Astrocyte of the hippocampus (primary cell): ENCODE measurements at regions not wholly inside any gene's neighbourhood (a gene's known extent, or its start where the extent isn't known, plus 50 kb on each side); places are given as distances from the start of the nearest gene placed in this dataset.
A peak's percentile ranks its signal among the peaks of the same experiment; 100 is the strongest.

ENCODE experiments used
- DNase-seq: peaks from one replicate; pipeline ENCODE4 v3.0.0; 2011; ENCODE audit warnings: low read depth, low spot score

DNA sequence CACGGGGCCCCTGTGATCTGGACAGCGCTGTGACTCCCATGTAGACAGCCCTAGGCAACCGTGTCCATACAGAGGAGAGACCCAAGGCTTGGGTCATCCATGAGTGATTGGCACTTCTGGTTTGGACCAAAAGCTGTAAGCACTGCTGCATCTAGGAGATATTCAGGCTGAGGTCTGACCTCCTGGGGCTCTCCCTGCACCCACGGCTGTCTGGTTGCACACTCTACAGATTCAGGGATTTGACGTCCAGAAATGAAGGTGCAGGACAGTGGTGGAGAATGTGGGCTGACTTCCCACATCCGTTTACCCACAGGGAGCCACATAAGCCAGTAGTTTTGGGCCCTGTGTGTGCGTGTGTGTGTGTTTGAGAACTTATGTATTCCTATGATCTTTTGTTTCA is 76.2 kb upstream of the ARHGEF7 start:
- no peak for DNase-seq

DNA sequence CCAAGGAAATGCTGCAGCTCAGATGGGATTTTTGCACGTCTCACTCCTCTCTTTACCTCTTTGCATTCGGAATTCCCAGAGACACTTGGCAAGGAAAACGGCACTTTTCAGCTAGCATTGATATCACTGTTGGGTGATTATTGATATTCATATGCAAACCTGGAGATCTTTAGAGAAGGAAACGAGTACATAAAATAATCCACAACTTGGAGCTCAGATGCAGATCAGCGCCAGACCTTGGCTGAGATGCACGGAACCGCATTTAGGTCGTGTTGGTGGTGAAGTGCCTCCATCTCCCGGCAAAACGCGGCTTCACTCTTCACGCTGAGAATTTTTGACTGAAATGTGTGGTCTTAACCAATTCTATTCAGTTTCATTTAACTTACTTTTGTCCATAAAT is 77.2 kb upstream of the ARHGEF7 start:
- DNase-seq, result no peak

DNA sequence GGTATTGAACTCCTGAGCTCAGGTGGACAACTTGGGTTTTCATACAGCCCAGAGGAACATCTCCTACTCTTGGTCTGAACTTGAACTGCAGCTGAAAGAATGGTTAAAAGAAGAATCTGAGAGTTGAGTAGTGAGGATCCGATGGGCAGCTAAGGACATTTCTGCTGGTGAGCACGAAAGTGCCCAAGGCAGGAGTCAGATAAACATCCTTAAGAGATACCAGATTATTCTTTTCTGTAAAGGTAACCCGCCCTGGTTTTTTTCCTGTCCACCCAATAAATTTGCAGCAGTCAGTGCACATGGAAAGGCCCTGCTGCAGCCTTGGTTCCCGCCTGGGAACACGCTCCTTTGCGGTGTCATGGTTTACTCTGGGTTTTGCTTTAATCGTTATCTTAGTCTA is 78.4 kb upstream of the ARHGEF7 start:
- DNase-seq, result no peak

DNA sequence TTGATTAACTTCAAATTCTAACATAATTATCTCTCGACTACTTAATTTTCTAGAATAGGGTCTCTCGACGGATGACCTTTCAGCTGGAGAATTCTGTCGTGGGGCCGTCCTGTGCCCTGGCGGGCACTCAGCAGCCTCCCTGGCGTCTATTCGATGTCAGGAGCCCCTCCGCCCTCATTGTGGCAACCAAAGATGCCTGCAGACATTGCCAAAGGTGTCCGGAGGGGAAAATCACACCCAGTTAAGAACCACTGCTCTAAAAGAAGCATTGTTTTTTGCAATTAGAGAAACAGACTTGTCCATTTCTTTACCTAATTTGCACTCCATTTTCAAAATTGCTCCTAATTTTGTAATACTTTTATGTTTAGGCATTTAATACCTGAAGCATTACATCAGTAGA is 79.2 kb upstream of the ARHGEF7 start:
- DNase-seq, result no peak

DNA sequence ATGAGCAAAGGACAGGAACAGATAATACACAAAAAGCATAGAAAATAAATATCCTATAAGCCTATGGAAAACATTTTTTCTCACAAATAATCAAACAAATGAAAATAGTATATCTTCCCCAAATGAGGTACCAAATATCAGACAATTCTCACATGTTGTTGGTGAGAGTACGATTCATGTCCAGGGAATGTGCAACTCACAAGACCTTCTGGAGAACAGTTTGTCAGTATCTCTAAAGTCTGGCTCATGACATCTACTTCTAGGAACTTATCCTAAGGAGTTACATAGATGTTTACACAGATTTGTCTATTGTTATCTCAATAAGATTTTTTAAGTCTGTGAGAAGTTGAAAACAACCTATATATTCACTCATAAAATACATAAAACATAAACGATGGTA is 80.3 kb upstream of the ARHGEF7 start:
- DNase-seq, result peak; percentile 17

DNA sequence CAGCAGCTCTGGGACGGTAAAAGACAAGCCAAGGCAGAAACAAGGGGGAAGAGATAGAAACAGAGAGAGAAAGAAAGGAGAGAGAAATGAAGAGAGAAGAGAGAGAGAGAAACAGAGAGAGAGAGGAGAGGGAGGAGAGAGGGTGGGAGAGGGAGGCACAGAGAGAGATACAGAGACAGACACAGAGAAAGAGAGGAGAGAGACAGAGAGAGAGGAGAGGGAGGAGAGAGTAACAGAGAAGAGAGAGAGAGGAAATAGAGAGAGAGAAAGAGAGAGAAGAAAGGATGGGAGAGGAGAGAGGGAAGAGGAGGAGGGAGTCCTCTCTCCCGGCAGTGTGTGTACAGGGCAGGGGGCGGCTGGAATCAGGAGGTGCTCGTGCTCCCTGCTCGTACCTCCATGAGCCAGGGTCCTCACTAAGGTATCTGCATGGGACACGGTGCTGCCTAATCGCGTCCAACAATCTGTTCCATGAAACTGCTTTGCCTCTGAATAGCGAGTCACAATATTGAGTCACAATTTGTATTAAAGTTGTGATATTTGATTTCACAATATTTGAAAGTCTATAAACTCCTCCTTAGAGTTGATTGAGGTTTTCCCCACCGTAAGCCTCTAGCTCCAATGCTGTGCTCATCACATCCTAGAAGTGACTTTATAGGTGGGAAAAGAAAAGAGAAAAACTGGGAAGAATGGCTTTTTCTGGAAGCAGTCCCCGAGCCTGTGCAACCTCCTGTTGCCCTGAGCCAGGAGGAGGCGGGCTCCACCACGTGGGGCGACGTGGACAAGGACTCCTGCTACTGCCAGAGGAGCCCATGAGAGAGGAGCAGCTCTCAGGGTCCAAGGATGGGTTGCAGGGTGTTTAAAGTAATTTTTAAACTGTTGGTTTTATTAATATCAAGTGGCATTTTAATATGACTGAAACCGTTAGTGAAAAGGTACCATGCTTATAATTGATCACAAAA is 81.7 kb upstream of the ARHGEF7 start:
- DNase-seq, result no peak

DNA sequence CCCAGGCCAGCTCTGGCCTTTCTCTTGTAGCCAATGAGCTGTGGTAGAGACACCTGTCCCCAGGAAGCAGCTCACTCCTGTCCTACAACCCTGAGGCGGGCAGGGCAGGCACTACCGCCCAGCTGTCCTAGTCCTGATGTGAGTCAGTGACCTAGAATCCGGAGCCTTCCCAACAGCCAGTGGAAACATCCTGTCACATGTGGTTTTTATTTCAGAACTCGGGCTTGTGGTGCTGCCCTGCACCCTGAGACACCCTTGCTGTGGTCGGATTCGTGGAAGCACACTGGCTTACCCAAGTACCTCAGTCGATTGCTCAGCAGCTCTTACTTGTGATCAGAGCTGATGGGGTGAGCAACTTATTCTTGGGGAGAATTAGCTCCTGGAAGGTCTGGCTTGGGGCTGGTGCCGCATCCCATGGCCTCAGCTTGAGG is 83.6 kb upstream of the ARHGEF7 start:
- peak; percentile 24 for DNase-seq

DNA sequence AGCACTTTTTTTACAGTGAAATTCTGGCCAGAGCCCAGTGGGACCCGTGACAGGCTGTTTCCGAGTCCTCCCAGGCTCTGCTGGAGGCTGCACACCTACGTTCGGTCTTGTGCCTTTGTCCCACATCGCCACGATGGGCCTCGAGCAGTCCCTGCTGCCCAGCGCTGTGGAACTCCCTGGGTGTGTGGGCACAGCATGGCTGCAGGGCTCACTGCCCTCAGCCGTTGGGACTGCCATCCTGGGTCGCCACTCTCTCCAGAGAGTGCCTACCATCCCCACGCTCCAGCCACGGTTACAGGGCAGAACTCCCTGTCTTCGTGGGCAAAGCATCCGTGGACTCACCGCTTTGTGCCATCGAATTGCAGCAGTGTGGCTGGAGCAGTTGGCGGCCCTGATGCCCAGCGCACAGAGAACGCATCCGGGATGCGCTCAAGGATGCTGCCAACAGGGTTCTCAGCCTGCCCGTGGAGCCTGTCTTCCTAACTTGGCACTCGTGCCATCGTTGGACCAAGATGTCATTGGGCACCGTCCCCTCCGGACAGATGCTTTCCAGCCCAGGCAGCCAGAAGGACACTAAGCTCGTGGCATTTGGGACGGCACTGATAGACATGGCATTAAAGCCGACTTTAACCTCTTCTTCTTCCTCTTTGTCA is 85.0 kb upstream of the ARHGEF7 start:
- no peak for DNase-seq

DNA sequence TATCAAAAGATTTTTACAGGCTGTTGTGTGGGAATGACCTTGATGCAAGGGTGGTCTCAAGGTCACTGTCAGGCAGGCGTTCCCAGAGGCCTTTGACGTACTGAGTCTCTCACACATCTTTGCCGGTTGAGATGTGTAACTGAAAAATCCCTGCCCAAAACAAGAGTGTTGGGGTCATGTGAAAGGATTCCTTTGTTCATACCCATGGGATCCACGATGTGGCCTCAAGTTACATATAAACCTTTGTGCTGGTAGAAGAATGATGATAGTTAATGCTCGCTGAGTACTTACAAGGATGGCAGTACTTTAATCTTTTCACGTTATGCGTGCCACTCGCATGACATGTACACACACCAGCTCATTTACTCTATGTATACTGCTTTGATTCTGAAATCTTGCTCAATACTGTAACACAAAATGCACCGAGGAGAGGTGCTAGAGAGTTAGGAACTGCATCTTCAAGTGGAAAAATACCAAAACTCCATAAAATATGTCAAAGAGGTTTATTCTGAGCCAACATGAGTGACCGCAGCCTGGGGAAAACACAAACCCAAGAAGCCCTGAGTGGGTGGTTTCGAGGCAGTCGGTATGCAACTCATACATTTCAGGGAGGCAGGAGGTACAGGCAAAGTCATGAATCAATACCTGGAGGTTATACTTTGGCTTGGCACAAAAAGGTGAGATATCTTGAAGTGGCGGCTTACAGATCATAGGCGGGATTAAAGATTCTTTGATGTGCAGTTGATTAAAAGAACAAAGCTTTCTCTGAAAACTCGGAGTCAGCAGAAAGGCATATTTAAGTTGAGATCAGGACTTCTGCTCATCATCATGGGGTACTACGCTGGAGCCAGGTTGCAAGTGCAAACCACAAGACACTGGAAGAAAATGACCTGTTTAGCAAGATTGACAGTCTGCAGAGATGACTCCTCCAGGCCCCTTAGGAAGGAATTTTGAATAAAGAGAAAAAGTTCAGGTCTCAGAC is 87.4 kb upstream of the ARHGEF7 start:
- DNase-seq, result no peak

DNA sequence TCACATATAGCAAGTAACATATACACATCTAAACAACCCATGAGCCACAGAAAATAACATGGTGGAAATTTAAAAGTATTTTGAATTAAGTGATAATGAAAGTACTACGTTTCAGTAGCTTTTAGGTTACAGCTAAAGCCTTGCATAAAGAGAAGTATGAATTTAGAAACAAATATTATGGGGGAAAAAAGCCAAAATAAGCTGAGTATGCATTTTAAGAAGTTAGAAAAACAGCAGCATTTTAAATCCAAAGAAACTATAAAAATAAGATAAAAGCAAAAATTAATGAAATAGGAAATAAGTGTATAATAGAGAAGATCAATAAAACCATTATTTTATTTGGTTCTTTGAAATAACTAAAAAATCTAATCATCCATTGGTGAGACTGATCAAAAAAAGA is 89.8 kb upstream of the ARHGEF7 start:
- DNase-seq, result no peak

DNA sequence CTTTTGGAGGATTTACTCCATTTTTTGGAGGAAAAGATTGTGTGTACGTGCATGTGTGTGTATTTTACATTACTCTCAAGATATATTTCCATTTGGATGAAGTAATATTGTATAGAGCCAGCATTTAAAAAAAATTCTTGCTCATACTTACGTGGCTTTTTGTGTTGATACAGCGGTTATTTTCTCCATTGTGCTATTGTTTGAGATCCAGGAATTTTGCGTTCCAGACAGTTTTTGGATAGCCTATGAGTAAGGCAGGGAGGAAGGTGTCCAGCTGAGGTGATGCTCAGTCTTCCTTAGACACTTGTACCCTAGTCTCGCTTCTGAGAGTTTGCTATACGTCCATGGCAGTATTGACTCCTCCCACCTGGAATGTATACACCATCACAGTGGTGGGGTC is 92.2 kb upstream of the ARHGEF7 start:
- no peak for DNase-seq

DNA sequence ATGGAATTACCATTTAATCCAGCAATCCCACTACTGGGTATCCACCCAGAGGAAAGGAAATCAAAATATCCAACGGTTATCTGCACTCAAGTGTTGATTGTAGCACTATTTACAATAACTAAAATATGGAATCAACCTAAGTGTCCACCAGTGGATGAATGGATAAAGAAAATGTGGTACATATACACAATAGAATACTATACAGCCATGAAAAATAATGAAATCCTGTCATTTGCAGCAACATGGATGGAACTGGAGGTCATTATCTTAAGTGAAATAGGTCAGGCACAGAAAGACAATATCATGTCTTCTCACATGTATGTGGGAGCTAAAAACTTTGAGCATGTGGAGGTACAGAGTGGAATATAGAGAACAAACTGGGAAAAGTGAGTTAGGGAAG is 92.9 kb upstream of the ARHGEF7 start:
- no peak for DNase-seq

DNA sequence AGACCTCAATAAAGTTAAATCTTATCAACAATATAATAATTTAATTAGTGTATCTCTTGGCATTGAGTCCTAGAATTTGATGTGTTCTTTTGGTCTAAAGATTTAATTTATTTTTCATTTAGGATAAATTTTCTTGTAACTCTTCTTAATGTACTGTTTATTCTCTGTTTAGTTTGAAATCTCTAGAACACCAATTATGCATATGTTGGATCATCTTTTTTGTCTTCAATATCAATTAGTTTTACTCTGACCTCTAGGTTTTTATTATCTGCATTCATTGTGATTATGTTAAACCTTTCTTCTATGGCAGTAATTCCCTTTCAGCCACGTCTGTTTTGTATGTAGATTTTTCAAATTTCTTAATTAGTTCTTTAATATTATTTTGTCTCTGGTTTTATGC is 93.8 kb upstream of the ARHGEF7 start:
- DNase-seq, result no peak

DNA sequence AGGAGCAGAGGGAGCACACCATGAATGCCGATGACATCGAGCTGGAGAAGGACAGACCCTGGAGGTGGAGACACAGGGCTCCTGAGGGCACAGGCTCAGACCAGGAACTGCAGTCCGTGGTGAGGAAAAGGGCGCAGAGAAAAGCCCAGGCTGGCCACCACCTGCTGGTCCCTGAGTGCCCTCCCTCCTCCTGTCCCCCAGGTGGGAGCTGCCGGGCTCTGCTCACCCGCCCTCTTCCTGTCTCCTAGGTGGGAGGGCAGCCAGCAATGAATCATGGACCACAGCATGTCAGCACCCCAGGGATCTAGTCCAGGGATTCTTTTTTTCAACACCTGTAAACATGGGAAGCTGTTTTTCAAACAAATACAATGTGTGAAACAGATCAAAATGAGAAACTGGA is 94.6 kb upstream of the ARHGEF7 start:
- DNase-seq, result no peak

DNA sequence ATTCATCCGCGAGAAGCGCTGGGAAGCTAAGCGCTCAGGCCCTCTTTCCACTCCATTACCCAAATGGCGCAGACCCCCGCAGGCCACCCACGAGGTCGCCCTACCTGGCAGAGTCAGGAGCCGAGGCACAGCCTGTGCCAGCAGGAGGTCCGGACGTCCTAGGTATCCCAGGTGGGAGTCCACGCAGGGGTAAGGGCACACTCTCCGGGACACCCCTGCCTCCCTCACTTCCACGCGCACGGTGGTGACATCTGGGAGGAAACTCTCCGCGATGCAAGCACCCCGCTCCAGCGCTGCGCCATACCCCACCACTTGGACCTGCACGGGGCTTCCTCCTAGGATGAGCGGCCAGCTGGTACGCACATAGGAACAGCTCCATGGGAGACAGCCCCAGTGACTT is 95.1 kb upstream of the ARHGEF7 start:
- no peak for DNase-seq

DNA sequence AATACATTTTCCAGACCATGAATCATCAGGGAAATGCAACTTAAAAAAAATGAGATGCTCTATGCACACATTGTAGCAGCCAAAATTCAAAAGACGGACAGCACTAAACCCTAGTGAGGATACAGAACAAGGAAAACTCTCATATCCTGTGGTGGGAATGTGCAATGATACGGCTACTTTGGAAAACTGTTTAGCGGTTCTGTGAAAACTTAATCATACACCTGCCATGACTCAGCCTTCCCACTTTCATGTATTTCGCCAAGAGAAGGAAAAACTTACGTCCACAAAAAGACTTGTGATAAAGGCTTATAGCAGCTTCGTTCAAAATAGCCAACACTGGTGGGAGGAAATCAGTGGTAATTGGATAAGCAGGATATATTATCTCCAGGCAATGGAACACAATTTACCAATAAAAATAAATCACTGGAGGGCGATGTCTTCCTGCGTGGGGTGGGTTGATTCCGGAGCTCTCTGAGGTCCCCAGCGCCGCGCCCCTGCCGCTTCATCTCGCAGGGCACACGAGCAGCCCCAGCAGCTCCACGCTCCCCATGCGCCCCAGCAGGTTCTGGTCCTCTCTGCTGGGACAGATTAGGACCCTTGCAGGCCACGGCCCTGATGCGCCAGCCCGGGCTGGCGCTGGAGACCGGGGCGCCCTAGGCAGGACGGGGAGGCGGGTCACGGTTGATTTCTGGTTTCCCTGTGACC is 97.2 kb upstream of the ARHGEF7 start:
- DNase-seq, result no peak

DNA sequence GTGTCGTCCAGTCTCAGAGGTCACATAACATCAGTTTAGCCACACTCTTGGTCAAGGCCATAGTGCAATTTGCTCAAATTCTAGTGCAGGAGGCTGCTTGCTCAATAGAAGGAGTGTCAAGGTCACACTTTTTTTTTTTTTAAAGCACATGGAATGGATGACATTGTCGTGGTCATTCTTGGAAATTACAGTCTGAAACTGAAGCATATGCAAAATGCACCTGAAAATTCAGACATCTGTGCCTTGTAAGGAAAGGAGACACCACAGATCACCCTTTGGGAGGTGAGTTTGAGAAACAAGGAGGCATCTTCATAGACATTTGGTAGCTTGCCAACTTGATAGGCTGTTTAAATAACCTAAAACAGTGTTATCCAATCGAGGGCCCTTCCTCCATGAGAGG is 98.3 kb upstream of the ANKRD10 start:
- no peak for DNase-seq

DNA sequence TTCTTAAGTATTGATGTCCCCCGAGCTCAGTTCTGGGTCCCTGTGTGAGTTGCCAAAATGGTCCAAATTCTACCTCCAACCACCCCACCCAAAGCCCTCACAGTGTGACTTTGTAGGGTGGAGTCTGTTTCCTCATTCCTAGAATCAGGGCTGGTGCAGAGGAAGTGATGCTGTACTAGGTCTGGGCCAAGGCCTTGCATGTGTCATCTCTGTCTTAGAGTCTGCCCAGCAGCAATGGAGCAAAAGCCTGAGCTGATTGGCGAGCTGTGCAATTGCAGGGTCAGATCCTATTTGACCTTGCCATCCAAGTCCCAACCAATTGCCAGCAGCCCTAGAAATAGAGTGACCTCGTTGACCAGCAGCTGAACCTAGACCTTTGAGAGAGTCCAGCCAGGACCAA is 97.0 kb upstream of the ANKRD10 start:
- DNase-seq, result no peak

DNA sequence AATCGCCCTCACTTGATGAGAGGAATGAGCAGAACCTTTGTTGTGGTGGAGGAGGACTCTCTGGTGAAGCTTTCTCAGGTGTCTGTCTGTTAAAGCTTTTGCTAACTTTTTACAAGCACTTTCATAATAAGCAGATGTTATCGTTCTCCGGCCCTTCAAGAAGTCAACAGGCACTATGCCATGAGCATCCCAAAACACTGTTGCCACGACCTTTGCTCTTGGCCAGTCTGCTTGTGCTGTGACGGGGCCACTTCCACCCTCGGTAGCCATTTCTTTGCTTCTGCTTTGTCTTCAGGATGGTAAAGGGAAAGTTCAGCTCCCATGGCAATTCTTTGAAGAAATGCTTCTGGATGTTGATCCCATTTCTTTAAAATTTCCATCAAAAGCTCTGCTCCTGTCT is 93.5 kb upstream of the ANKRD10 start:
- no peak for DNase-seq

DNA sequence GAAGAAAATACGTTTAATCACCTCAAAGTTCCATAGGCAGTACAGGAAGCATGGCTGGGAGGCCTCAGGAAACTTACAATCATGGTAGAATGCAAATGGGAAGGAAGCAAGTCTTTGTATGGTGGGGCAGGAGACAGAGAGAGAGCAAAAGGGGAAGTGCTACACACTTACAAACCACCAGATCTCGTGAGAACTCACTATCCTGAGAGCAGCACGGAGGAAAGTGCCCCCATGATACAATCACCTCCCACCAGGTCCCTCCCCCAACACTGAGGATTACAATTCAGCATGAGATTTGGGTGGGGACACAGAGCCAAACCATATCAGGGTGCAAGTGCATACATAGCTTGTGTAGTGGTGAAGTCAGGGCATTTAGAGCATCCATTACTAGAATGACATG is 92.3 kb upstream of the ANKRD10 start:
- no peak for DNase-seq

DNA sequence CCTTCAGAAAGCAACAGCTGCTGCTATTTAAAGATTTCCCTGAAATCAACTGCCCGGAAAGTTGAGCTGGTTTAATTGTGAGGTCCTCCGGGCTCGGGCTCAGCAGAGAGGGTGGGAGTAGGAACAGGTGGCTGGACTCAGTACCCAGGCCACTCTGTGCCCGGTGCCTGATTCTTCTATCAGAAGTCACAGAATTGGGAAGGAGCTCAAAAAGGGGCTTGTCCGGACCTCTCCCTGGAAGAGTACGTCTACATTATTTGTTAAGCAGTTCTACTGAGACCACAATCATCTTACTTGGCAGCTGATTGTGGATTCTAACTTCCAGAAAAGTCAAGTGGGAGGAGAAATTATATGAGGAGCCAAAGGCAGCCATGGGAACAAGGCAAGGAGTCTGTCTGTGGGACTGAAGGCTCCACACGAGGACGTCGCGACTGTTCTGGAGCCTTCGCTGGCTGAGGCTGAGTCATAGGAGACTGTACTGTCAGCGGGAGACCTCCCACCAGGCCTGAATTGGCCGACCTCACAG is 91.7 kb upstream of the ANKRD10 start:
- DNase-seq, result peak; percentile 95
